BJ (cell line): ENCODE measurements at regions not wholly inside any gene's neighbourhood (a gene's known extent, or its start where the extent isn't known, plus 50 kb on each side); places are given as distances from the start of the nearest gene placed in this dataset.
"Not testable (repeated sequence)": the region's sequence is repeated elsewhere in the genome, so short reads cannot be mapped to it uniquely, and the experiment has no call there.

Experiments
- CTCF ChIA-PET: fragments of 350-600 bp; formaldehyde crosslinking; extraction: SDS; loops from one replicate; lab custom pipeline; 2021; ENCODE audit warnings: antibody characterized with exemption, inconsistent platforms; lab: Yijun Ruan, JAX
- POLR2A ChIA-PET: fragments of 300-600 bp; sonication (Branson Sonifier 250); formaldehyde crosslinking; extraction: SDS; loops from one replicate; lab custom pipeline; 2021; ENCODE audit warnings: antibody characterized with exemption; lab: Charles Lee
- DNase-seq: peaks from one replicate; pipeline ENCODE4 v3.0.0-alpha.2; 2011; ENCODE audit warnings: low read depth
- H3K27me3 ChIP-seq: 2 replicates; pipeline ENCODE4 v1.6.0; 2011; ENCODE audit warnings: low read length; ENCODE audit not compliant: control insufficient read depth, insufficient read depth
- H3K36me3 ChIP-seq: 2 replicates; pipeline ENCODE4 v1.5.1; 2011; ENCODE audit warnings: low read length; ENCODE audit not compliant: control insufficient read depth, insufficient read depth
- H3K4me3 ChIP-seq: 2 replicates; pipeline ENCODE4 v1.5.1; 2011; ENCODE audit warnings: low read depth, mild to moderate bottlenecking, control low read depth, low read length
- CTCF ChIP-seq: IDR thresholded peaks from 2 replicates; pipeline ENCODE4 v1.5.1; 2011; ENCODE audit warnings: low read depth, mild to moderate bottlenecking, control low read depth, inconsistent platforms, low read length, moderate library complexity; ENCODE audit not compliant: insufficient read depth

GRCh38 chr12:31906557-31907301, 52.5 kb upstream of the RESF1 start:
- no peak for DNase-seq
- POLR2A ChIA-PET, result no interaction called here

DNA sequence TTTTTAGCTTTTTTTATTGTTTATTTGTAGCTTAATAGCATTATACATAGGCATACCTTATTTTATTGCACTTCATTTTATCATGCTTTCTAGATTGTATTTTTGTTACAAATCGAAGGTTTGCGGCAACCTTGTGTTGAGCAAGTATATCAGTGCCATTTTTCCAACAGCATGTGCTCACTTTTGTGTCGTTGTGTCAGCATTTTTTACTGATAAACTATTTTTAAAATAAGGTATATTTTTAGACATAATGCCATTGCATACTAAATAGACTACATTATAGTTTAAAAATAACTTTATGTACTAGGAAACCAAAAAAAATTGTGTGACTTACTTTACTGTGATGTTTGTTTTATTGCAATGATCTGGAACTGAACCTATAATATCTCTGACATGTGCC, 56.2 kb upstream of the RESF1 start:
- ChIA-PET POLR2A (no interaction called here), CTCF (no interaction called here)
- H3K36me3 ChIP-seq, result no peaks in the 10 kb centered on the region
- H3K27me3 ChIP-seq, result no peaks in the 10 kb centered on the region
- no peak for TF ChIP-seq CTCF
- no peak overlapping the region for H3K4me3 ChIP-seq
- no peak for DNase-seq

More at GRCh38 chr12:31906557-31907301, 52.5 kb upstream of the RESF1 start:
- Histone ChIP-seq H3K4me3 (no peak overlapping the region), H3K27me3 (no peaks in the 10 kb centered on the region), H3K36me3 (no peaks in the 10 kb centered on the region)
- no peak for TF ChIP-seq CTCF
- CTCF ChIA-PET, result no interaction called here

DNA sequence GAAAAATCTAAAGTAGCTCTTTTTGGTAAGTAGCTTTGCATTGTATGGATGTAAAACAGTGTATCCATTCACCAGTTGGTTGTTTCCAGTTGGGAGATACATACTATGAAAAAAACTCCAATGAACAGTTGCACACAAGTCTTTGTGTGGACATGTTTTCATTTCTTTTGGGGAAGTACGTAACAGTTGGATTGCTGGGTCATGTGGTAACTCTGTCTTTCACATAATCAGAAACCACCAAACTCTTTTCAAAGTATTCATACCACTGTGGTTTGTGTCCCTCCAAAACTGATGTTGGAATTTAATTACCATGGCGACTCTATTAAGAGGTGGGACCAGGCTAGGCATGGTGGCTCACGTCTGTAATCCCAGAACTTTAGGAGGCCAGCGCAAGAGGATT, 58.9 kb upstream of the RESF1 start:
- POLR2A ChIA-PET, result no interaction called here
- DNase-seq, result no peak

DNA sequence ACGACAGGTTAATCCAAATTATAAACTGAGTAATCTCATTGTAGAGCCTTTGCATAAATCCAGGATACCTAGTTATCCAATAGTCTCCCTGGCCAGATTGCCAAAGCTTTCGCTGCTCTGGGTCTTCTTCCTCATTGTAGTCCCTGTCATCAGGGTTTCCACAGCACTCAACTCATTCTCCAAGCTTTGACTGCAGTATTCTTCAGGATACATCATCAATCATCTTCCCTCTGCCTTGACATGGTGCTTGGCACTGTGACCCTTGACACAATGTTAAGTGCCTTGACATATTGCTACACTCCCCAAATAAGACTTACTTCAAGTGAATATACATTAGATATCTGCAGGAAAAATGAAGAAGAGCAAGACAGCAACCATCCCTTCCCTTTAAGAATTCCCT, 60.1 kb upstream of the RESF1 start:
- no peak overlapping the region for H3K4me3 ChIP-seq
- TF ChIP-seq CTCF, result no peak
- DNase-seq, result no peak
- POLR2A ChIA-PET, result no interaction called here
- H3K27me3 ChIP-seq, result no peaks in the 10 kb centered on the region
- no peaks in the 10 kb centered on the region for H3K36me3 ChIP-seq
- CTCF ChIA-PET, result no interaction called here

More for the DNA sequence above, 58.9 kb upstream of the RESF1 start:
- Histone ChIP-seq H3K27me3 (no peaks in the 10 kb centered on the region), H3K4me3 (no peak overlapping the region), H3K36me3 (no peaks in the 10 kb centered on the region)
- CTCF ChIA-PET, result no interaction called here
- no peak for TF ChIP-seq CTCF

DNA sequence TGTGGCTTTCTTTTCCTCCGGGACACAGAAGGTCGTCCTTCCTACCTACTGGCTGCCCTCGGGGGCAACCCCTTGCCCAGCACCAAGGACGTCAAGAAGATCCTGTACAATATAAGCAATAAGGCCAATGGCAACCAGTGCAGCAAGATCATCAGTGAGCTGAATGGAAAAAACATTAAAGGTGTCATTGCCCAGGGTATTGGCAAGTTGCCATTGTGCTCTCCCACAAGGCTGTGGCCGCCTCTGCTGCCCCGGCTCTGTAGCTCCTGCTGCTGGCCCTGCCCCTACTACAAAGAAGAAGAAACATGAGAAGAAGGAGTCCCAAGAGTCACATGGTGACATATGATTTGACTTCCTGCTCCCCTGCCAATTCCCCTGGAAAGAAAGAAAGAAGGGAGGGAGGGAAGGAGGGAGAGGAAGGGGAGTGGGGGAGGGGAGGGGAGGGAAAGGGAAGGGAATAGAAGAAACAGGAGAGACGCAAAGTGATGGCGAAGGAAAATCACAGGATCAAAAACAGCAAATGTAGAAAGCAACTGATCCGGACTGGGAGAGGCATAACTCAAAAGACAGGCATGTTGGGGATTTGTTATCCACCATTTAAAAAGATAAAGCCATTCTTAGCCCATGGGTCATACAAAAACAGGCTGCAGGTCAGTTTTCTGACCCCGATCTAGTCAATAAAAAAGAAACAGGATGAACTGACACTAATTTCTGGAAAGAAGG, 61.3 kb upstream of the RESF1 start:
- H3K27me3 ChIP-seq, result no peaks in the 10 kb centered on the region
- H3K4me3 ChIP-seq, result no peak overlapping the region
- no peaks in the 10 kb centered on the region for H3K36me3 ChIP-seq
- POLR2A ChIA-PET, result no interaction called here
- TF ChIP-seq CTCF, result no peak
- DNase-seq, result no peak
- CTCF ChIA-PET, result no interaction called here

- H3K36me3 ChIP-seq, H3K4me3 ChIP-seq, H3K27me3 ChIP-seq, DNase-seq, CTCF ChIA-PET, POLR2A ChIA-PET: not testable (repeated sequence)
These were observed 62.1 kb upstream of the RESF1 start for GRCh38 chr12:31897092-31897491.
